Upper lobe of right lung (tissue), 1 donor: ENCODE measurements at regions not wholly inside any gene's neighbourhood (a gene's known extent, or its start where the extent isn't known, plus 50 kb on each side); places are given as distances from the start of the nearest gene placed in this dataset.
"Not testable (repeated sequence)": the region's sequence is repeated elsewhere in the genome, so short reads cannot be mapped to it uniquely, and the experiment has no call there.

ENCODE experiments used
- ATAC-seq: fragments of 200-7000 bp; cut with Tn5 transposase; one replicate; pipeline ENCODE4 v1.9.1; 2020; ENCODE audit warnings: mild to moderate bottlenecking, moderate library complexity
- DNase-seq: peaks from one replicate; pipeline ENCODE4 v3.0.0-alpha.2; 2020
- H3K27ac ChIP-seq: fragments of 200-600 bp; one replicate; pipeline ENCODE4 v1.8.0; 2022
- H3K27me3 ChIP-seq: fragments of 200-600 bp; one replicate; pipeline ENCODE4 v1.8.0; 2022; ENCODE audit warnings: mild to moderate bottlenecking
- H3K36me3 ChIP-seq: fragments of 200-600 bp; one replicate; pipeline ENCODE4 v1.8.0; 2022
- H3K4me1 ChIP-seq: fragments of 200-600 bp; one replicate; pipeline ENCODE4 v1.8.0; 2022
- H3K4me3 ChIP-seq: fragments of 200-600 bp; one replicate; pipeline ENCODE4 v1.8.0; 2022; ENCODE audit warnings: mild to moderate bottlenecking
- H3K9me3 ChIP-seq: fragments of 200-600 bp; one replicate; pipeline ENCODE4 v1.8.0; 2022
- intact Hi-C: fragments of 100-400 bp; cut with DNase I; formaldehyde crosslinking; loops from one replicate; pipeline ENCODE4 v1.11.0; 2022
- TF ChIP-seq, protein P1 (sequence below): fragments of 200-600 bp; IDR thresholded peaks from one replicate; pipeline ENCODE4 v1.8.0; 2022; ENCODE audit warnings: antibody characterized with exemption
- donor health status: DM: no; HTN: yes; CAD: no; lungs with severe emphysema.

- no peaks in the 10 kb centered on the region for H3K27me3 ChIP-seq
- DNase-seq (no peak), ATAC-seq (no peak)
- intact Hi-C loops = no loop called here
- no peaks in the 10 kb centered on the region for H3K36me3 ChIP-seq
- H3K4me3 ChIP-seq = no peak overlapping the region
- TF ChIP-seq, protein P1, sequence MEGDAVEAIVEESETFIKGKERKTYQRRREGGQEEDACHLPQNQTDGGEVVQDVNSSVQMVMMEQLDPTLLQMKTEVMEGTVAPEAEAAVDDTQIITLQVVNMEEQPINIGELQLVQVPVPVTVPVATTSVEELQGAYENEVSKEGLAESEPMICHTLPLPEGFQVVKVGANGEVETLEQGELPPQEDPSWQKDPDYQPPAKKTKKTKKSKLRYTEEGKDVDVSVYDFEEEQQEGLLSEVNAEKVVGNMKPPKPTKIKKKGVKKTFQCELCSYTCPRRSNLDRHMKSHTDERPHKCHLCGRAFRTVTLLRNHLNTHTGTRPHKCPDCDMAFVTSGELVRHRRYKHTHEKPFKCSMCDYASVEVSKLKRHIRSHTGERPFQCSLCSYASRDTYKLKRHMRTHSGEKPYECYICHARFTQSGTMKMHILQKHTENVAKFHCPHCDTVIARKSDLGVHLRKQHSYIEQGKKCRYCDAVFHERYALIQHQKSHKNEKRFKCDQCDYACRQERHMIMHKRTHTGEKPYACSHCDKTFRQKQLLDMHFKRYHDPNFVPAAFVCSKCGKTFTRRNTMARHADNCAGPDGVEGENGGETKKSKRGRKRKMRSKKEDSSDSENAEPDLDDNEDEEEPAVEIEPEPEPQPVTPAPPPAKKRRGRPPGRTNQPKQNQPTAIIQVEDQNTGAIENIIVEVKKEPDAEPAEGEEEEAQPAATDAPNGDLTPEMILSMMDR = no peak
- H3K27ac ChIP-seq = no peak overlapping the region
- H3K9me3 ChIP-seq = no peaks in the 10 kb centered on the region
- H3K4me1 ChIP-seq = no peaks in the 10 kb centered on the region
Observed at GRCh38 chr9:13915591-13916301, 398.2 kb downstream of the NFIB start.

GRCh38 chr9:13915131-13915530 lies 398.8 kb downstream of the NFIB start:
- intact Hi-C loops = no loop called here

GRCh38 chr9:13911473-13911872 lies 402.5 kb downstream of the NFIB start:
- no peak overlapping the region for H3K4me3 ChIP-seq
- intact Hi-C loops = no loop called here

More at GRCh38 chr9:13915131-13915530, 398.8 kb downstream of the NFIB start:
- TF ChIP-seq, protein P1 = no peak
- Histone ChIP-seq H3K9me3 (no peaks in the 10 kb centered on the region), H3K27ac (no peak overlapping the region), H3K36me3 (no peaks in the 10 kb centered on the region), H3K27me3 (no peaks in the 10 kb centered on the region), H3K4me1 (no peaks in the 10 kb centered on the region), H3K4me3 (no peak overlapping the region)
- DNase-seq (no peak), ATAC-seq (no peak)

DNA sequence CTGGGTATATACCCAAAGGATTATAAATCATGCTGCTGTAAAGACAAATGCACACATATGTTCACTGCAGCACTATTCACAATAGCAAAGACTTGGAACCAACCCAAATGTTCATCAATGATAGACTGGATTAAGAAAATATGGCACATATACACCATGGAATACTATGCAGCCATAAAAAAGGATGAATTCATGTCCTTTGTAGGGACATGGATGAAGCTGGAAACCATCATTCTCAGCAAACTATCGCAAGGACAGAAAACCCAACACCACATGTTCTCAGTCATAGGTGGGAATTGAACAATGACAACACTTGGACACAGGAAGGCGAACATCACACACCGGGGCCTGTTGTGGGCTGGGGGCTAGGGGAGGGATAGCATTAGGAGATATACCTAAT lies 406.1 kb downstream of the NFIB start:
- not testable (repeated sequence) for DNase-seq, H3K4me1 ChIP-seq

More at GRCh38 chr9:13911473-13911872, 402.5 kb downstream of the NFIB start:
- TF ChIP-seq, protein P1 = no peak
- no peak overlapping the region for H3K27ac ChIP-seq
- no peaks in the 10 kb centered on the region for H3K4me1 ChIP-seq
- DNase-seq (no peak), ATAC-seq (no peak)
- H3K9me3 ChIP-seq = no peaks in the 10 kb centered on the region
- no peaks in the 10 kb centered on the region for H3K36me3 ChIP-seq
- H3K27me3 ChIP-seq = no peaks in the 10 kb centered on the region

GRCh38 chr9:13904746-13905145 lies 409.2 kb downstream of the NFIB start:
- DNase-seq (no peak), ATAC-seq (no peak)
- TF ChIP-seq, protein P1 = no peak
- Histone ChIP-seq H3K36me3 (no peaks in the 10 kb centered on the region), H3K4me3 (no peak overlapping the region), H3K27me3 (no peaks in the 10 kb centered on the region), H3K9me3 (no peaks in the 10 kb centered on the region), H3K4me1 (peaks cover 3% of the 10 kb centered on the region), H3K27ac (no peak overlapping the region)
- intact Hi-C loops = no loop called here

More for the DNA sequence above, 406.1 kb downstream of the NFIB start:
- H3K9me3 ChIP-seq, H3K36me3 ChIP-seq, H3K27ac ChIP-seq, H3K27me3 ChIP-seq, intact Hi-C loops, ATAC-seq, H3K4me3 ChIP-seq: not testable (repeated sequence)

DNA sequence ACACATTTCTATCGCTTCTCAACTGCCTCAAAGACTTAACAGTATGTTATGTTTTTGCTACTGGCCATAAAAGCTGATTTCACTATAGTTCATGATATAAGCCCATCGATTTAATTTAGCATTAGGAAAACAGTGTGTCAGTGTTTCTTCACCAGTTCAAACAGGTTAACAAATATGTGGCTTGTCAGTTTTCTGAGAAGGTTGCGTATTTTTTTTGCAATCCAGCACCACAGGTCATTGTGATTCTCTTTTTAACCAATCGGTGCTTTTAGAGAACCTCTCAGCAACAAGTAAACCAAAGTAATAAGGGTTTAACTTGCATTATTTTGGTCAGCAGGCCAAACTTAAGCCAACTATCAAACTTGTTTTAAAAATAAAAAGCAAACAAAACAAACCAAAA lies 409.6 kb downstream of the NFIB start:
- no peaks in the 10 kb centered on the region for H3K36me3 ChIP-seq
- H3K4me3 ChIP-seq = no peak overlapping the region
- TF ChIP-seq, protein P1 = no peak
- no peaks in the 10 kb centered on the region for H3K9me3 ChIP-seq
- no peaks in the 10 kb centered on the region for H3K27me3 ChIP-seq
- H3K27ac ChIP-seq = no peak overlapping the region
- DNase-seq (no peak), ATAC-seq (no peak)
- H3K4me1 ChIP-seq = peaks cover 4% of the 10 kb centered on the region
- intact Hi-C loops = no loop called here
